AG20443 (cell line): ENCODE measurements at regions not wholly inside any gene's neighbourhood (a gene's known extent, or its start where the extent isn't known, plus 50 kb on each side); places are given as distances from the start of the nearest gene placed in this dataset.

Source experiments
- DNase-seq: peaks from one replicate; pipeline ENCODE4 v3.0.0; 2012; ENCODE audit warnings: low spot score, mixed read lengths

GRCh38 chr18:4637876-4638275, 182.8 kb upstream of the DLGAP1 start:
- no peak for DNase-seq

- DNase-seq = no peak
Observed at GRCh38 chr18:4636967-4637366, 181.9 kb upstream of the DLGAP1 start.

- DNase-seq = no peak
Observed at GRCh38 chr18:4631239-4631638, 176.1 kb upstream of the DLGAP1 start.

GRCh38 chr18:4605212-4605611, 150.1 kb upstream of the DLGAP1 start:
- DNase-seq = no peak

GRCh38 chr18:4603955-4604354, 148.8 kb upstream of the DLGAP1 start:
- DNase-seq = no peak

- no peak for DNase-seq
Observed at GRCh38 chr18:4599312-4599711, 144.2 kb upstream of the DLGAP1 start.

DNA sequence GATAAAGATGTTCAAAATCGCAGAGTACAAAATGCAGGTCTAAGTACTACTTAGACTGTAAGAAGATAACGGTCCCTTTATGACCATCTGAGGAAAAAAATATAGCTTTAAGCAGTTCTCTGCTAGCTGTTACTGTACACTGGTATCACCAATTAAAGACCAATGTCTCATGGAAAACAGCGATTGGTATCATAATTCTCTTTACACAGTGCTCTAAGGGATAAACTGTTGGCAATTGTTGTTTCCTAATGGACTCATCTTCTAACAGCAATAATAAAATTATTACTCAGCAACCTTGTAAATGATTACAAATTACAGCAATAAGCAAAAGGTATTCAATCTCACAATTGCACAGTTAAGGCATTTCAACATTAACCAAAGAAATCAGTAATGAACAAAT, 142.2 kb upstream of the DLGAP1 start:
- no peak for DNase-seq

- DNase-seq = no peak
Observed at GRCh38 chr18:4593895-4594294, 138.8 kb upstream of the DLGAP1 start.

GRCh38 chr18:4593459-4593858, 138.4 kb upstream of the DLGAP1 start:
- DNase-seq = no peak

GRCh38 chr18:4589056-4589800, 134.1 kb upstream of the DLGAP1 start:
- no peak for DNase-seq

GRCh38 chr18:4587204-4587603, 132.1 kb upstream of the DLGAP1 start:
- DNase-seq = no peak

GRCh38 chr18:4586731-4587130, 131.6 kb upstream of the DLGAP1 start:
- DNase-seq = no peak

GRCh38 chr18:4582431-4583335, 127.6 kb upstream of the DLGAP1 start:
- DNase-seq = no peak

- no peak for DNase-seq
Observed at GRCh38 chr18:4581966-4582365, 126.9 kb upstream of the DLGAP1 start.

- no peak for DNase-seq
Observed at GRCh38 chr18:4578449-4578848, 123.3 kb upstream of the DLGAP1 start.

DNA sequence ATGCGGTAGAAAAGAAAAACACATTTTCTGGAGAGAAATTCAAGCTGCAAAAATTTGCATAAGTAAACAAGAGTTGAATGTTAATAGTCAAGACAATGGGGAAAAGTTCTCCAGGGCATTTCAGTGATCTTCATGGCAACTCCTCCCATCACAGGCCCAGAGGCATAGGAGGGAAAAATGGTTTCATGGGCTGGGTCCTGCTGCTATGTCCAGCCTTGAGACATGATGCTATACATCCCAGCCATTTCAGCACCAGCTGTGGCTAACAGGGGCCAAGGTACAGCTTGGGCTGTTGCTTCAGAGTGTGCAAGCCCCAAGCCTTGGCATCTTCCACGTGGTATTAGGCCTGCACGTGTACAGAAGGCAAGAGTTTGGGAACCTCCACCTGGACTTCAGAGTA, 118.6 kb upstream of the DLGAP1 start:
- no peak for DNase-seq

DNA sequence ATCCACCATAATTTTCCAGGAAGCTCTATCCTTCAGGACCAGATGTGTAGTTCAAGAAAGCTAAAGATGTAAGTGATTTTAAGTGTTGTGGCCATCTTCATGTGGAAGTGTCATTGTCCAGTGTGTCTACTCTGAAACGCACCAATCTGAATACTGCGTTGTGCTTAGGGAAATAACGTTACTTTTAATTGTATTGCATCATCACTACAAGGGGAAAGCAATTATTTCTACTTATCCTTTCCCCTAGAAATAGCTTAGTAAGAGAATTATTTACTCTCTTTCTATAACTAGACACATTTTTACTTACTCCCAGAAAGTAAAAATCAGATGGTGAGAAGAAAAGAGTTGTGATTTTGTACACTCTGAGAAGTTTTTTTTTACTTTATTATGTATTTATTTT, 102.4 kb upstream of the DLGAP1 start:
- no peak for DNase-seq

GRCh38 chr18:4551001-4551360, 95.9 kb upstream of the DLGAP1 start:
- no peak for DNase-seq

- DNase-seq = no peak
Observed at GRCh38 chr18:4549164-4549872, 94.2 kb upstream of the DLGAP1 start.

- no peak for DNase-seq
Observed at GRCh38 chr18:4547126-4547525, 92.0 kb upstream of the DLGAP1 start.

DNA sequence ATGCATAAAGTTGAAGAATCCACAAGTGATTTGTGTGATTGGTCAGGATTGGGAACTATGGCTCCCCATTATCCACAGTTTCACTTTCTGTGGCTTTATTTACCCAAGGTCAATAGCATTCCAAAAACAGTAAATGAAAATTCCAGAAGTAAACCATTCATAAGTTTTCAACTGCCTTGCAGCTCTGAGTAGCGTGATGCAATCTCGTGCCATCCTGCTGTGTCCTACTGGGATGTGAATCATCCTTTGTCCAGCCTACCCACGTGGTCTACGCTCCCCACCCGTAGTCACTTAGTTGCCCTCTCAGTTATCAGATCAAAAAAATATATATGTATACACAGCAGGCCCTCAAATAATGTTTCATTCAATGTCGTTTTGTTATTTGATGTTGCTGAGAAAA, 89.0 kb upstream of the DLGAP1 start:
- no peak for DNase-seq

DNA sequence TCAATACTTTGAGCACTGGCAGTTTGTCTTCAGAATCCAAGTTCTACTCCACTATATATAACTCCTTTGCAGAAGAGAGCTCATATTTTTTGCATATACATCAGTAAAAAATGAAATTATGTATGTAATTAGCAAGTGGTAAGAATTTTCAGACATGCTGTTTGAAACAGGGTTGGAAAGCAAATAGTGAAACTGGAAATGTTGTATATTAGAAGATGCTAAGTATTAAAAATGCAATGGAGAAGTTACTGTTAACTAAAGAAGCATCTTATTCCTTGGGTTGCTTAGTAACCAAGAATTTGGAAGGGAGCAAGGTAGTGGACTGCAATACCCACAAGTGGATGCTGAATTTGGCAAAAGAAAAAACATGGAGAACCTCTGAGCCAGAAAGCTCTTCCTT, 88.6 kb upstream of the DLGAP1 start:
- DNase-seq = no peak

- no peak for DNase-seq
Observed at GRCh38 chr18:4541588-4541987, 86.5 kb upstream of the DLGAP1 start.
